ENCODE measurements at regions not wholly inside any gene's neighbourhood (a gene's known extent, or its start where the extent isn't known, plus 50 kb on each side); places are given as distances from the start of the nearest gene placed in this dataset.
A peak's percentile ranks its signal among the peaks of the same experiment; 100 is the strongest.

DNA sequence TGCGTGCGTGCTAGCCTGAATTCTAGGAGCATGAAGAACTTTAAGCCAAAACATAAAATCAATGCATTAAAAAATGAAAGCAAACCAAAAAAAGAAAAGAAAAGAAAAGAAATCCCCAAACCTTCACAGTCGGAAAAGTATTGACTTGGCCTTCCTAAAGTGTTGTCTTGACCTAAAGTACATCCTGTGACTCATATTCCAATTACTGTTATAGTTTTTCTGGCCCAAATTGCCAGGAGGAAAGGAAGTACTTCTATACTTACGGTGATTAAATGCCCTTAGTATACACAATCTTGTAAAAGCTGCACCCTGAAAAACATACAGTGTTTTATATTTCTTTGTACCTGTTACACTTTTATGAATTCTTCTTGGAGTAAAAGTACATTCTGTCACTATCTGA, 512.8 kb downstream of the ANKRD50 start:
- TF ChIP-seq, protein P1, sequence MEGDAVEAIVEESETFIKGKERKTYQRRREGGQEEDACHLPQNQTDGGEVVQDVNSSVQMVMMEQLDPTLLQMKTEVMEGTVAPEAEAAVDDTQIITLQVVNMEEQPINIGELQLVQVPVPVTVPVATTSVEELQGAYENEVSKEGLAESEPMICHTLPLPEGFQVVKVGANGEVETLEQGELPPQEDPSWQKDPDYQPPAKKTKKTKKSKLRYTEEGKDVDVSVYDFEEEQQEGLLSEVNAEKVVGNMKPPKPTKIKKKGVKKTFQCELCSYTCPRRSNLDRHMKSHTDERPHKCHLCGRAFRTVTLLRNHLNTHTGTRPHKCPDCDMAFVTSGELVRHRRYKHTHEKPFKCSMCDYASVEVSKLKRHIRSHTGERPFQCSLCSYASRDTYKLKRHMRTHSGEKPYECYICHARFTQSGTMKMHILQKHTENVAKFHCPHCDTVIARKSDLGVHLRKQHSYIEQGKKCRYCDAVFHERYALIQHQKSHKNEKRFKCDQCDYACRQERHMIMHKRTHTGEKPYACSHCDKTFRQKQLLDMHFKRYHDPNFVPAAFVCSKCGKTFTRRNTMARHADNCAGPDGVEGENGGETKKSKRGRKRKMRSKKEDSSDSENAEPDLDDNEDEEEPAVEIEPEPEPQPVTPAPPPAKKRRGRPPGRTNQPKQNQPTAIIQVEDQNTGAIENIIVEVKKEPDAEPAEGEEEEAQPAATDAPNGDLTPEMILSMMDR (conservative IDR thresholded peaks at IDR 0.05; ENCODE audit: low read depth, low read length): no peak
- DNase-seq (ENCODE audit: low read depth): no peak
- no peak overlapping the region for H3K4me3 ChIP-seq (ENCODE audit: low read length)

DNA sequence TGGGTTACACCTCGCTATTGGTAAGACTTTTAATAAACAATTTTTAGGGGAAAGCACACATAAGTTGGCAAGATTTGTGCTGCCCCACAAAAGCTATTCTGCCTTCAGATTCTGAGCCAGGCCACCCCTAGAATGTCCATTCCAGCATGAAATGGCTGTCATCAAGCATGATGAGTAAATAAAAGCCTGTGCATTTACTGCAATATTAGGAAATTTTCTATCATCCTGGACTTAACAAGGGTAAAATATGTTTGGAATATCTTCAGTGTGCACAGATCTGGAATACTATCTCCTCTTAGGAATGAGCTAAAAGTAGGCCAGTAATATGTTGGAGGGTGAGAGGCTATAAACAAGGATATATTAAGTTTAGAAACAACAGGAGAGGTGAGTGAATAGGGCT, 510.9 kb downstream of the ANKRD50 start:
- DNase-seq (ENCODE audit: low read depth): no peak
- TF ChIP-seq, protein P1 (conservative IDR thresholded peaks at IDR 0.05; ENCODE audit: low read depth, low read length): no peak
- H3K4me3 ChIP-seq (ENCODE audit: low read length): no peak overlapping the region

DNA sequence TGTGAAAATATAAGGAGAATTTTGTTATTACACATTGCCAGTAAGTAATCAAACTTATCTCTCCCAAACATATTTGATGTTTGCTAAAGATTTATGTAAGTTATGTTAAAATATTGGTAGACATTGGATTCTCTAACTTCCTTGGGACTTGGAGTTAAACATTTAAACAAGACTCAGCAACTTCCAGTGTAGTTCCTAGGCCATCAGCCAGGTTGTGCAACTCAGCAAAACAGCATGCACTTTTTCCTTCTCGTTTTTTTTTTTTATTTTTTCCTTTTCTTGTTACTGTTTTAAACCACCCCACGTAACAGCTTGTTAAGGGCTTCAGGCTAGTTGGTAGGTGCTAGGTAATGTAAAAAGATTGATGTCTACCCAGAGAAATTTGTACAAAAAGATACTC, 510.4 kb downstream of the ANKRD50 start:
- TF ChIP-seq, protein P1 (conservative IDR thresholded peaks at IDR 0.05; ENCODE audit: low read depth, low read length): peak; percentile 32
- DNase-seq (ENCODE audit: low read depth): no peak
- H3K4me3 ChIP-seq (ENCODE audit: low read length): no peak overlapping the region

DNA sequence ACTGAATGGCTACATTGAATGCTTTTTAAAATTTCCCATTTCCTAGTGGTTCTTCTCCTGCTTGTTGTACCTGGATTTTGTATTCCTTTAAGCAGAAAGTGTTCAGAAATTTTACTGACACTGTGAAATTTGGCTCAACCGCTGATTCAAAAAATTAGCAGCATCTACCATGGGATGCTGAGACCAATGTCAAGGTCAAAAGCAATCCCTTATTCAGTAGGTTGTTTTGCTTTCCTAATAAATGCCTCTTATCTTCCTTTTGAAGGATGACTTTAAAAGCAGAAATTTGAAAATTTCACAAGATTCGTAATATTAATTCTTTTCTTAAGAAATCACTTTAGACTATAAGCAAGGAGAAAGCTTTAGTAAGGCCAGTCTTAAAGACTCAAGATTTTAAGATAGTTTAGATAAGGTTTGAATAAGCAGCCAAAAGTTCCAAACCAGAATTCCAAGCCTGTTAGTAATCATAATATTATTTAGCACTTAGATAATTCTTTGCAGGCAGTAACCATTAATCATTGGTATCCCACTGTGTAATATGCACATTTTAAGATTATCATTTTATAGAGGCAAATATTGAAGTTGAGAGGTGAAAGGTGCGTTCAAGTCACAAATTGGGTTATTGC, 508.8 kb downstream of the ANKRD50 start:
- DNase-seq (ENCODE audit: low read depth): peak; percentile 46
- TF ChIP-seq, protein P1 (conservative IDR thresholded peaks at IDR 0.05; ENCODE audit: low read depth, low read length): no peak
- H3K4me3 ChIP-seq (ENCODE audit: low read length): no peak overlapping the region

GRCh38 chr4:124206779-124207605, 505.5 kb downstream of the ANKRD50 start:
- TF ChIP-seq, protein P1 (conservative IDR thresholded peaks at IDR 0.05; ENCODE audit: low read depth, low read length): no peak
- no peak for DNase-seq (ENCODE audit: low read depth)
- H3K4me3 ChIP-seq (ENCODE audit: low read length): no peak overlapping the region

GRCh38 chr4:124209211-124209610, 503.3 kb downstream of the ANKRD50 start:
- TF ChIP-seq, protein P1 (conservative IDR thresholded peaks at IDR 0.05; ENCODE audit: low read depth, low read length): no peak
- H3K4me3 ChIP-seq (ENCODE audit: low read length): no peak overlapping the region
- DNase-seq (ENCODE audit: low read depth): no peak

DNA sequence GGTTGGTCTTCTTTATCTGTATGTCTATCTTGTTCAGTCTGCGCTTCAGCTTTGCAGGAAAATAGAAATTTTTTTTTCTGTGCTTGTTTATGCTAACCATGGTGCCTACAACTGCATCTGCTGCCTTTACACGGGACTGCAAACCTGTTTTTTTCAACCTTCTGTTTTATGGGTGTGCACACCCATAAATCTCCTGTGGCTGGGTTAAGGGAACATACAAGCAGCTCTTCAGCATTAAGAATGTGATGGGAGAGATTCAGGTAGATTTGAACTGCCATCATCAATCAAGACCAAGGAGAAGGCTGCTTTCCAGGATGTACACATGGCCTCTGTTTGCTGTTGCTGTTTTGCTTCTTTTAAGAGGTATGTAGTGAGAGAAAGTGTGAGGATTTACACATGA, 502.9 kb downstream of the ANKRD50 start:
- no peak overlapping the region for H3K4me3 ChIP-seq (ENCODE audit: low read length)
- TF ChIP-seq, protein P1 (conservative IDR thresholded peaks at IDR 0.05; ENCODE audit: low read depth, low read length): no peak
- DNase-seq (ENCODE audit: low read depth): no peak
